RWPE2 (cell line): ENCODE measurements at regions not wholly inside any gene's neighbourhood (a gene's known extent, or its start where the extent isn't known, plus 50 kb on each side); places are given as distances from the start of the nearest gene placed in this dataset.

Experiments used
- ATAC-seq: fragments of 200-7000 bp; cut with Tn5 transposase; 3 replicates; pipeline ENCODE4 v1.9.1; 2021; ENCODE audit warnings: low read depth
- DNase-seq: peaks from one replicate; pipeline ENCODE4 v3.0.0-alpha.2; 2020; ENCODE audit warnings: low spot score
- H3K27ac ChIP-seq: fragments of 450-650 bp; 2 replicates; pipeline ENCODE4 v1.5.1; 2017; ENCODE audit warnings: mild to moderate bottlenecking; ENCODE audit not compliant: poor library complexity, severe bottlenecking
- H3K27me3 ChIP-seq: fragments of 250-450 bp; sonication (Bioruptor Pico); 2 replicates; pipeline ENCODE4 v1.5.1; 2021; ENCODE audit warnings: mild to moderate bottlenecking, moderate library complexity; ENCODE audit not compliant: insufficient read depth, poor library complexity, severe bottlenecking
- H3K36me3 ChIP-seq: fragments of 250-450 bp; sonication (Bioruptor Pico); 2 replicates; pipeline ENCODE4 v1.5.1; 2020; ENCODE audit warnings: low read depth, mild to moderate bottlenecking, moderate library complexity
- H3K4me1 ChIP-seq: fragments of 250-450 bp; sonication (Bioruptor Pico); 2 replicates; pipeline ENCODE4 v1.5.1; 2021; ENCODE audit warnings: mild to moderate bottlenecking, moderate library complexity; ENCODE audit not compliant: insufficient read depth, poor library complexity, severe bottlenecking
- H3K4me3 ChIP-seq: fragments of 250-450 bp; sonication (Bioruptor Pico); 2 replicates; pipeline ENCODE4 v1.5.1; 2021; ENCODE audit warnings: mild to moderate bottlenecking, moderate library complexity; ENCODE audit not compliant: severe bottlenecking
- H3K9me3 ChIP-seq: fragments of 250-450 bp; sonication (Bioruptor Pico); 2 replicates; pipeline ENCODE4 v1.5.1; 2021; ENCODE audit warnings: mild to moderate bottlenecking, moderate library complexity; ENCODE audit not compliant: severe bottlenecking
- TF ChIP-seq, protein P1 (sequence below): fragments of 450-650 bp; IDR thresholded peaks from one replicate; pipeline ENCODE4 v1.5.1; 2017; ENCODE audit warnings: mild to moderate bottlenecking, moderate library complexity; ENCODE audit not compliant: poor library complexity, severe bottlenecking

- DNase-seq (no peak), ATAC-seq (no peak)
- Histone ChIP-seq H3K4me1 (no peaks in the 10 kb centered on the region), H3K36me3 (no peaks in the 10 kb centered on the region), H3K27me3 (no peaks in the 10 kb centered on the region), H3K9me3 (peaks cover 2% of the 10 kb centered on the region), H3K4me3 (no peak overlapping the region), H3K27ac (no peak overlapping the region)
- TF ChIP-seq, protein P1, sequence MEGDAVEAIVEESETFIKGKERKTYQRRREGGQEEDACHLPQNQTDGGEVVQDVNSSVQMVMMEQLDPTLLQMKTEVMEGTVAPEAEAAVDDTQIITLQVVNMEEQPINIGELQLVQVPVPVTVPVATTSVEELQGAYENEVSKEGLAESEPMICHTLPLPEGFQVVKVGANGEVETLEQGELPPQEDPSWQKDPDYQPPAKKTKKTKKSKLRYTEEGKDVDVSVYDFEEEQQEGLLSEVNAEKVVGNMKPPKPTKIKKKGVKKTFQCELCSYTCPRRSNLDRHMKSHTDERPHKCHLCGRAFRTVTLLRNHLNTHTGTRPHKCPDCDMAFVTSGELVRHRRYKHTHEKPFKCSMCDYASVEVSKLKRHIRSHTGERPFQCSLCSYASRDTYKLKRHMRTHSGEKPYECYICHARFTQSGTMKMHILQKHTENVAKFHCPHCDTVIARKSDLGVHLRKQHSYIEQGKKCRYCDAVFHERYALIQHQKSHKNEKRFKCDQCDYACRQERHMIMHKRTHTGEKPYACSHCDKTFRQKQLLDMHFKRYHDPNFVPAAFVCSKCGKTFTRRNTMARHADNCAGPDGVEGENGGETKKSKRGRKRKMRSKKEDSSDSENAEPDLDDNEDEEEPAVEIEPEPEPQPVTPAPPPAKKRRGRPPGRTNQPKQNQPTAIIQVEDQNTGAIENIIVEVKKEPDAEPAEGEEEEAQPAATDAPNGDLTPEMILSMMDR: no peak
These were observed 133.6 kb downstream of the UBE2E3 start for GRCh38 chr2:181114021-181114420.

DNA sequence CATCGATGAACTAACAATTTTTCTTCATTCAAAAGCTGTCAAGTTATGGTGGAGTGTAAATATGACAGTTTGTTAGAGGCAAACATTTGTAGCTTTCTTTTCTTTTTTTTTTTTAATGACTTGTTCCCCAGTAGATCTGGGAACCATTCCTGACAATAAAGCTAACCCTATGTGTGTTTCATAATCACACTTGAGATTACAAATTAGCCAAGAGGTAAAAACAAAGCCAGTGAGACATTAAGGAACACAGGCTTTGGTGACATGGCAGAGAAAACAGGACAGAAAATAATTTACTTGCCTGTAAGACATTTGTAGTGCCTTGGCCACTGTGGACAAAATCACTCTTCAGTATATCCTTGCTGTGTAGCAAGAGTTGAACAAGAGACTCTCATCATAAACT, 135.9 kb downstream of the UBE2E3 start:
- peaks cover 2% of the 10 kb centered on the region for H3K9me3 ChIP-seq
- H3K36me3 ChIP-seq: no peaks in the 10 kb centered on the region
- no peak overlapping the region for H3K27ac ChIP-seq
- H3K4me1 ChIP-seq: no peaks in the 10 kb centered on the region
- no peak for DNase-seq
- H3K27me3 ChIP-seq: no peaks in the 10 kb centered on the region
- TF ChIP-seq, protein P1: no peak
- ATAC-seq: no peak
- no peak overlapping the region for H3K4me3 ChIP-seq

GRCh38 chr2:181117206-181117925, 137.0 kb downstream of the UBE2E3 start:
- Histone ChIP-seq H3K9me3 (peaks cover 2% of the 10 kb centered on the region), H3K4me3 (no peak overlapping the region), H3K27ac (no peak overlapping the region), H3K4me1 (no peaks in the 10 kb centered on the region), H3K36me3 (no peaks in the 10 kb centered on the region), H3K27me3 (no peaks in the 10 kb centered on the region)
- DNase-seq: no peak
- TF ChIP-seq, protein P1: no peak
- ATAC-seq: no peak

DNA sequence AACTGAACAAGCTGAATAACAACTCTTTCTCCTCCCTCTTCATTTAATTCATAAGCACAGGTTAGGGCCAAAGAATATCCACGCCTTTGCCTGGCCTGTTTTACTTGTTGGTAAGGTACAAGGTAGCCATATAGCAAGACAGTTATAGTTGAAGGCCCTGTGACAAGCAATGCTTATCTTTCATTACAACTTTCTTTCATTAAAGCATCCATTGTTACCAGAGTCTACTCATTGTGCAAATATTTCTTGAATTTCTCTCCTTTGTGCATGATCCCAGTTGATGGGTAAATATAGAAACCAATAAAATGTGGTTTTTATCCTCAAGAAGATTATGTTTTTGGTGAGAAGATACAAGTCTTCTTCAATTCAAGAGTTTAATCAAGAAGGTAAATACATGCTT, 140.2 kb downstream of the UBE2E3 start:
- H3K36me3 ChIP-seq: no peaks in the 10 kb centered on the region
- peaks cover 17% of the 10 kb centered on the region for H3K4me1 ChIP-seq
- TF ChIP-seq, protein P1: no peak
- ATAC-seq (peak; percentile 25; the same call in 2 of the 3 replicates), DNase-seq (no peak)
- no peaks in the 10 kb centered on the region for H3K27me3 ChIP-seq
- H3K4me3 ChIP-seq: no peak overlapping the region
- H3K9me3 ChIP-seq: peaks cover 2% of the 10 kb centered on the region
- H3K27ac ChIP-seq: no peak overlapping the region

GRCh38 chr2:181121996-181122395, 141.6 kb downstream of the UBE2E3 start:
- H3K4me3 ChIP-seq: no peak overlapping the region
- TF ChIP-seq, protein P1: no peak
- no peak overlapping the region for H3K27ac ChIP-seq
- DNase-seq: no peak
- no peaks in the 10 kb centered on the region for H3K36me3 ChIP-seq
- H3K4me1 ChIP-seq: peaks cover 17% of the 10 kb centered on the region
- no peaks in the 10 kb centered on the region for H3K9me3 ChIP-seq
- ATAC-seq: no peak
- H3K27me3 ChIP-seq: no peaks in the 10 kb centered on the region
